ENCODE measurements at regions not wholly inside any gene's neighbourhood (a gene's known extent, or its start where the extent isn't known, plus 50 kb on each side); places are given as distances from the start of the nearest gene placed in this dataset.

DNA sequence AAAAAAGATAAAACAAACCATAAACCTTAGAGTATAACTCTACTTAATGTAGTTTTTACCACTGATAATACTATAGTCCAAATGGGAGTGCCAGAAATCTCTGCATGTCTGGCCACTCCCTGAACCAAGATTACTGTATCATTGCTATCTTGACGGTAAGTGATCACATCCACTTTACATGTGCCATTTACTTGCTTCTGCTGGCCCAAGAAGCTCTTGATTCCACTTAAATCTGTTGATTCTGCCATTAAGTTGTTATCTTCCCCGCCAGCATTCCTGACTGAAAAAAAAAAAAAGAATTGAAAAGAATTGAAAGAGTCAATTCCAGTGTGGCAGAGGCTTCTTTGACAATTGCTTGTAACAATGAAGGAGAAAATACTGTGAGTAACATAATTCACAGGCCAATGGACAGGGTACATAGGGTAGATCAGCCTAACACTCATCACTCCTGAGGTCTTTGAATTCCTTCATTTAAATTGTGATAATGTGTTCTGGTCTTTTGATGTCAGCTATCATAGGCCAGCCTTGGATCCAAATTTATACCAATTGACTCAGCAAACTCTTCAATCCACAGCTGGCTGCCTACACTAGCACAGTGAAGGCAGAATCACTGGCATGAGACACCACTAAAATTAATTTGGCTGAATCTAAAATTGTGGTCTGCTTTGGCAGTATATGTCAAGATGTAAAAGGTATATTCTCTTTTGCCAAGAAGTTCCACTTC lies 665.2 kb upstream of the FLRT2 start:
- TF ChIP-seq CTCF (IDR thresholded peaks at IDR 0.05) (no peak), POLR2A (IDR thresholded peaks at IDR 0.05) (no peak)
